ENCODE measurements at regions not wholly inside any gene's neighbourhood (a gene's known extent, or its start where the extent isn't known, plus 50 kb on each side); places are given as distances from the start of the nearest gene placed in this dataset.

DNA sequence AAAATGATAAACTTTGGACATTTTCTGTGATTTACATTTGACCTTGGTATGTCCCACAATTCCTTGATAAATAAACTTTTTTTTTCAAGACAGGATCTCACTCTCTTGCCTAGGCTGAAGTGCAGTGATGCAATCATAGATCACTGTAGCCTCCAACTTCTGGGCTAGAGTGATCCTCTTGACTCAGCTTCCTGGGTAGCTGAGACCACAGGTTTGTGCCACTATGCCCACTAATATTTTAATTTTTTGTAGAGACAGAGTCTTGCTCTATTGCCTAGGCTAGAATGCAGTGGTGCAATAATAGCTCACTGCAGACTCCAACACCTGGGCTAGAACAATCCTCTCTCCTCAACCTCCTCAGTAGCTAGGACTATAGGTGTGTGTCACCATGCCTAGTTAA lies 79.1 kb upstream of the PTGDR start:
- Mint-ChIP-seq H3K9me3 (ENCODE audit: unreplicated experiment) (peaks cover 3% of the 10 kb centered on the region), H3K4me1 (ENCODE audit: low read depth, unreplicated experiment) (no peaks in the 10 kb centered on the region), H3K27ac (ENCODE audit: unreplicated experiment) (no peak overlapping the region), H3K27me3 (ENCODE audit: low read depth, unreplicated experiment) (no peaks in the 10 kb centered on the region), H3K4me3 (ENCODE audit: unreplicated experiment) (no peak overlapping the region), H3K36me3 (ENCODE audit: low read depth, unreplicated experiment) (no peaks in the 10 kb centered on the region)
- Histone ChIP-seq H3K9me3 (ENCODE audit: insufficient read depth, low read depth, low read length) (no peaks in the 10 kb centered on the region), H3K9ac (ENCODE audit: low read length) (no peak overlapping the region), H3K4me1 (ENCODE audit: insufficient read depth, low read length) (no peaks in the 10 kb centered on the region), H4K20me1 (ENCODE audit: insufficient read depth, low read length) (no peaks in the 10 kb centered on the region), H3K79me2 (ENCODE audit: insufficient read depth, low read length) (no peaks in the 10 kb centered on the region), H3K36me3 (ENCODE audit: insufficient read depth, low read length) (no peaks in the 10 kb centered on the region), H2AFZ (ENCODE audit: low read depth, low read length) (no peak overlapping the region), H3K4me2 (ENCODE audit: low read length) (no peak overlapping the region), H3K27me3 (ENCODE audit: insufficient read depth, low read length) (peaks cover 10% of the 10 kb centered on the region), H3K4me3 (ENCODE audit: insufficient read depth, low read depth, low read length) (no peak overlapping the region), H3K27ac (ENCODE audit: low read depth, low read length) (no peak overlapping the region)
- no peak for DNase-seq (ENCODE audit: low read depth)
- FAIRE-seq, result no peak
- TF ChIP-seq EZH2 (IDR thresholded peaks at IDR 0.05; ENCODE audit: insufficient read depth, low read length), result no peak
- TF ChIP-seq, protein P1, sequence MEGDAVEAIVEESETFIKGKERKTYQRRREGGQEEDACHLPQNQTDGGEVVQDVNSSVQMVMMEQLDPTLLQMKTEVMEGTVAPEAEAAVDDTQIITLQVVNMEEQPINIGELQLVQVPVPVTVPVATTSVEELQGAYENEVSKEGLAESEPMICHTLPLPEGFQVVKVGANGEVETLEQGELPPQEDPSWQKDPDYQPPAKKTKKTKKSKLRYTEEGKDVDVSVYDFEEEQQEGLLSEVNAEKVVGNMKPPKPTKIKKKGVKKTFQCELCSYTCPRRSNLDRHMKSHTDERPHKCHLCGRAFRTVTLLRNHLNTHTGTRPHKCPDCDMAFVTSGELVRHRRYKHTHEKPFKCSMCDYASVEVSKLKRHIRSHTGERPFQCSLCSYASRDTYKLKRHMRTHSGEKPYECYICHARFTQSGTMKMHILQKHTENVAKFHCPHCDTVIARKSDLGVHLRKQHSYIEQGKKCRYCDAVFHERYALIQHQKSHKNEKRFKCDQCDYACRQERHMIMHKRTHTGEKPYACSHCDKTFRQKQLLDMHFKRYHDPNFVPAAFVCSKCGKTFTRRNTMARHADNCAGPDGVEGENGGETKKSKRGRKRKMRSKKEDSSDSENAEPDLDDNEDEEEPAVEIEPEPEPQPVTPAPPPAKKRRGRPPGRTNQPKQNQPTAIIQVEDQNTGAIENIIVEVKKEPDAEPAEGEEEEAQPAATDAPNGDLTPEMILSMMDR (IDR thresholded peaks at IDR 0.05; ENCODE audit: insufficient read depth, low read depth, low read length), result no peak

DNA sequence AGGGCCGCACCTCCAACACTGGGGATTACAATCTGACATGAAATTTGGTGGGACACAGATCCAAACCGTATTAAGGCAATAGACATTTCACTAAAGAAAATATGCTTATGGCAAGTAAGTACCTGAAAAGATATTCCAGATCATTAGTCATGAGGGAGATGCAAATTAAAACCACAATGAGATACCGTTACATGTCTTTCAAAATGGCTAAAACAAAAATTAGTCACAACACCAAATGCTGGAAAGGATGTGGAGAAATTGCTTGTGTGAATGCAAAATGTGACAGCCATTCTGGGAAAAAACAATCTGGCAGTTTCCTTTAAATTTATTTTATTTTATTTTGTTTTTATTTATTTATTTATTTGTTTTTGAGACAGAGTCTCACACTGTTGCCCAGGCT lies 82.3 kb upstream of the PTGDR start:
- Mint-ChIP-seq H3K4me1 (ENCODE audit: low read depth, unreplicated experiment) (no peaks in the 10 kb centered on the region), H3K36me3 (ENCODE audit: low read depth, unreplicated experiment) (peaks cover 4% of the 10 kb centered on the region), H3K4me3 (ENCODE audit: unreplicated experiment) (no peak overlapping the region), H3K27ac (ENCODE audit: unreplicated experiment) (no peak overlapping the region), H3K27me3 (ENCODE audit: low read depth, unreplicated experiment) (no peaks in the 10 kb centered on the region), H3K9me3 (ENCODE audit: unreplicated experiment) (peaks cover 3% of the 10 kb centered on the region)
- DNase-seq (ENCODE audit: low read depth) (no peak), FAIRE-seq (no peak)
- no peaks in the 10 kb centered on the region for H3K4me1 ChIP-seq (ENCODE audit: insufficient read depth, low read length)
- H2AFZ ChIP-seq (ENCODE audit: low read depth, low read length), result no peak overlapping the region
- H3K4me3 ChIP-seq (ENCODE audit: insufficient read depth, low read depth, low read length), result no peak overlapping the region
- peaks cover 12% of the 10 kb centered on the region for H3K27me3 ChIP-seq (ENCODE audit: insufficient read depth, low read length)
- H3K4me2 ChIP-seq (ENCODE audit: low read length), result no peak overlapping the region
- TF ChIP-seq, protein P1 (IDR thresholded peaks at IDR 0.05; ENCODE audit: insufficient read depth, low read depth, low read length), result no peak
- no peak for TF ChIP-seq EZH2 (IDR thresholded peaks at IDR 0.05; ENCODE audit: insufficient read depth, low read length)
- no peak overlapping the region for H3K27ac ChIP-seq (ENCODE audit: low read depth, low read length)
- H3K9me3 ChIP-seq (ENCODE audit: insufficient read depth, low read depth, low read length), result no peaks in the 10 kb centered on the region
- H3K36me3 ChIP-seq (ENCODE audit: insufficient read depth, low read length), result no peaks in the 10 kb centered on the region
- H3K9ac ChIP-seq (ENCODE audit: low read length), result no peak overlapping the region
- no peaks in the 10 kb centered on the region for H3K79me2 ChIP-seq (ENCODE audit: insufficient read depth, low read length)
- no peaks in the 10 kb centered on the region for H4K20me1 ChIP-seq (ENCODE audit: insufficient read depth, low read length)

GRCh38 chr14:52182853-52183252 lies 84.6 kb upstream of the PTGDR start:
- Histone ChIP-seq H4K20me1 (ENCODE audit: insufficient read depth, low read length) (no peaks in the 10 kb centered on the region), H3K4me2 (ENCODE audit: low read length) (no peak overlapping the region), H3K9me3 (ENCODE audit: insufficient read depth, low read depth, low read length) (no peaks in the 10 kb centered on the region), H3K9ac (ENCODE audit: low read length) (no peak overlapping the region), H2AFZ (ENCODE audit: low read depth, low read length) (no peak overlapping the region), H3K27ac (ENCODE audit: low read depth, low read length) (no peak overlapping the region), H3K27me3 (ENCODE audit: insufficient read depth, low read length) (peaks cover 12% of the 10 kb centered on the region), H3K4me1 (ENCODE audit: insufficient read depth, low read length) (no peaks in the 10 kb centered on the region), H3K79me2 (ENCODE audit: insufficient read depth, low read length) (no peaks in the 10 kb centered on the region), H3K4me3 (ENCODE audit: insufficient read depth, low read depth, low read length) (no peak overlapping the region), H3K36me3 (ENCODE audit: insufficient read depth, low read length) (no peaks in the 10 kb centered on the region)
- DNase-seq (ENCODE audit: low read depth) (no peak), FAIRE-seq (no peak)
- H3K36me3 Mint-ChIP-seq (ENCODE audit: low read depth, unreplicated experiment), result peaks cover 4% of the 10 kb centered on the region
- no peak overlapping the region for H3K4me3 Mint-ChIP-seq (ENCODE audit: unreplicated experiment)
- H3K27me3 Mint-ChIP-seq (ENCODE audit: low read depth, unreplicated experiment), result no peaks in the 10 kb centered on the region
- no peak overlapping the region for H3K27ac Mint-ChIP-seq (ENCODE audit: unreplicated experiment)
- TF ChIP-seq, protein P1 (IDR thresholded peaks at IDR 0.05; ENCODE audit: insufficient read depth, low read depth, low read length), result no peak
- TF ChIP-seq EZH2 (IDR thresholded peaks at IDR 0.05; ENCODE audit: insufficient read depth, low read length), result no peak
- H3K9me3 Mint-ChIP-seq (ENCODE audit: unreplicated experiment), result peaks cover 2% of the 10 kb centered on the region
- no peaks in the 10 kb centered on the region for H3K4me1 Mint-ChIP-seq (ENCODE audit: low read depth, unreplicated experiment)
